ENCODE measurements at regions not wholly inside any gene's neighbourhood (a gene's known extent, or its start where the extent isn't known, plus 50 kb on each side); places are given as distances from the start of the nearest gene placed in this dataset.

GRCh38 chr19:23522431-23522830, 127.2 kb upstream of the ZNF91 start (continued):
- TF ChIP-seq ZNF507 (tag; conservative IDR thresholded peaks at IDR 0.05), result no peak
- TF ChIP-seq NCOR1 (IDR thresholded peaks at IDR 0.05), result no peak
- TF ChIP-seq CEBPG (CRISPR knock-in tag; IDR thresholded peaks at IDR 0.05), result no peak
- no peak for TF ChIP-seq CEBPG (tag; conservative IDR thresholded peaks at IDR 0.05 in 1 of 2, IDR thresholded peaks at IDR 0.05 in 1 of 2)
- no peak for TF ChIP-seq TEAD1 (CRISPR knock-in tag; IDR thresholded peaks at IDR 0.05)
- TF ChIP-seq ETV1 (tag; conservative IDR thresholded peaks at IDR 0.05; ENCODE audit: low read depth), result no peak
- TF ChIP-seq, protein P1, sequence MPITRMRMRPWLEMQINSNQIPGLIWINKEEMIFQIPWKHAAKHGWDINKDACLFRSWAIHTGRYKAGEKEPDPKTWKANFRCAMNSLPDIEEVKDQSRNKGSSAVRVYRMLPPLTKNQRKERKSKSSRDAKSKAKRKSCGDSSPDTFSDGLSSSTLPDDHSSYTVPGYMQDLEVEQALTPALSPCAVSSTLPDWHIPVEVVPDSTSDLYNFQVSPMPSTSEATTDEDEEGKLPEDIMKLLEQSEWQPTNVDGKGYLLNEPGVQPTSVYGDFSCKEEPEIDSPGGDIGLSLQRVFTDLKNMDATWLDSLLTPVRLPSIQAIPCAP (CRISPR knock-in tag; IDR thresholded peaks at IDR 0.05; ENCODE audit: borderline replicate concordance), result no peak

DNA sequence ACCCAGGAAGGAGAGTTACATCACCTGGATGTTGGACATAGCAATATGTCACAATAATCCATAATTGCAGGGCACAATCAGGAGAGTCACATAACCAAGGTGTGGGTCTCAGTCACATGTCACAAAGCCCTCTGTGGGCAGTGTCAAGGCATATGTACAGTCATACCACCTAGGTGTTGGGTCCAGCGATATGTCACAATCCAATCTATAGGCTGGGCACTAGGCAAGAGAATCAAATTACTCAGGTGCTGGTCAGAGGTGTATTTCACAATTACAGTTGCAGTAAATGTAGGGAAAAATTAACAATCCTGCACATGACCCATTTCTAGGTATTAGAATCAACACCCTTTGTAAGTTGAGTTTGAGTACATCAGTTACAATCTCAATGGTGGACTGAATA, 126.2 kb upstream of the ZNF91 start:
- no peak overlapping the region for H3K4me3 ChIP-seq
- no peak overlapping the region for H3K9ac ChIP-seq (ENCODE audit: insufficient read depth in 1 of 2, low read depth in 2 of 2, low read length in 2 of 2)
- no peak overlapping the region for H3K27ac ChIP-seq (ENCODE audit: extremely low read depth, low read depth, low read length)
- FAIRE-seq (no peak), DNase-seq (ENCODE audit: extremely low read depth in 1 of 4, low spot score in 3 of 4) (no peak), ATAC-seq (no peak)
- in situ Hi-C loops (cut with MboI) (no loop called here), intact Hi-C loops (cut with micrococcal nuclease) (no loop called here)
- H3K4me2 ChIP-seq (ENCODE audit: insufficient read depth, low read length), result no peak overlapping the region
- no peaks in the 10 kb centered on the region for H3K36me3 ChIP-seq (ENCODE audit: control insufficient read depth, insufficient read depth, low read length)
- no peaks in the 10 kb centered on the region for H3K4me1 ChIP-seq (replicated peaks in 1 of 2; ENCODE audit: control insufficient read depth in 2 of 2, insufficient read depth in 2 of 2, low read length in 2 of 2)
- 0% methylated on average over 1 of the region's 1 CpG for WGBS (ENCODE audit: insufficient coverage, low coverage, missing lambda C conversion rate)
- CTCF ChIA-PET (ENCODE audit: low intra/inter-chr PET ratio), result no interaction called here
- no peaks in the 10 kb centered on the region for H4K20me1 ChIP-seq (replicated peaks; ENCODE audit: control insufficient read depth, insufficient read depth, low read length)
- no peaks in the 10 kb centered on the region for H3K27me3 ChIP-seq (ENCODE audit: control insufficient read depth in 2 of 2, insufficient read depth in 2 of 2, low read length in 2 of 2)
- BruUV-seq (replicated peaks), result no TSS peak
- H2AFZ ChIP-seq (ENCODE audit: low read depth, low read length), result no peak overlapping the region
- H3K9me3 ChIP-seq (replicated peaks; ENCODE audit: control insufficient read depth, insufficient read depth, low read depth, low read length), result no peaks in the 10 kb centered on the region; the same call in 1 of the 2 replicates
- no peaks in the 10 kb centered on the region for H3K79me2 ChIP-seq (ENCODE audit: control insufficient read depth, insufficient read depth, low read length)
- H3K9me1 ChIP-seq (ENCODE audit: control insufficient read depth, insufficient read depth, low read length), result no peaks in the 10 kb centered on the region
- POLR2A ChIA-PET, result no interaction called here
- TF ChIP-seq ZBTB43 (CRISPR knock-in tag; IDR thresholded peaks at IDR 0.05) (no peak), JUNB (CRISPR knock-in tag; conservative IDR thresholded peaks at IDR 0.05) (no peak), STAT5A (IDR thresholded peaks at IDR 0.05; ENCODE audit: borderline replicate concordance, low read length) (no peak), SUPT5H (IDR thresholded peaks at IDR 0.05) (no peak), GATAD2B (IDR thresholded peaks at IDR 0.05; ENCODE audit: borderline replicate concordance) (no peak), DDX20 (tag; IDR thresholded peaks at IDR 0.05; ENCODE audit: low read depth) (no peak), PHTF2 (CRISPR knock-in tag; IDR thresholded peaks at IDR 0.05) (no peak), COPS2 (conservative IDR thresholded peaks at IDR 0.05) (no peak)
- TF ChIP-seq, protein P2, sequence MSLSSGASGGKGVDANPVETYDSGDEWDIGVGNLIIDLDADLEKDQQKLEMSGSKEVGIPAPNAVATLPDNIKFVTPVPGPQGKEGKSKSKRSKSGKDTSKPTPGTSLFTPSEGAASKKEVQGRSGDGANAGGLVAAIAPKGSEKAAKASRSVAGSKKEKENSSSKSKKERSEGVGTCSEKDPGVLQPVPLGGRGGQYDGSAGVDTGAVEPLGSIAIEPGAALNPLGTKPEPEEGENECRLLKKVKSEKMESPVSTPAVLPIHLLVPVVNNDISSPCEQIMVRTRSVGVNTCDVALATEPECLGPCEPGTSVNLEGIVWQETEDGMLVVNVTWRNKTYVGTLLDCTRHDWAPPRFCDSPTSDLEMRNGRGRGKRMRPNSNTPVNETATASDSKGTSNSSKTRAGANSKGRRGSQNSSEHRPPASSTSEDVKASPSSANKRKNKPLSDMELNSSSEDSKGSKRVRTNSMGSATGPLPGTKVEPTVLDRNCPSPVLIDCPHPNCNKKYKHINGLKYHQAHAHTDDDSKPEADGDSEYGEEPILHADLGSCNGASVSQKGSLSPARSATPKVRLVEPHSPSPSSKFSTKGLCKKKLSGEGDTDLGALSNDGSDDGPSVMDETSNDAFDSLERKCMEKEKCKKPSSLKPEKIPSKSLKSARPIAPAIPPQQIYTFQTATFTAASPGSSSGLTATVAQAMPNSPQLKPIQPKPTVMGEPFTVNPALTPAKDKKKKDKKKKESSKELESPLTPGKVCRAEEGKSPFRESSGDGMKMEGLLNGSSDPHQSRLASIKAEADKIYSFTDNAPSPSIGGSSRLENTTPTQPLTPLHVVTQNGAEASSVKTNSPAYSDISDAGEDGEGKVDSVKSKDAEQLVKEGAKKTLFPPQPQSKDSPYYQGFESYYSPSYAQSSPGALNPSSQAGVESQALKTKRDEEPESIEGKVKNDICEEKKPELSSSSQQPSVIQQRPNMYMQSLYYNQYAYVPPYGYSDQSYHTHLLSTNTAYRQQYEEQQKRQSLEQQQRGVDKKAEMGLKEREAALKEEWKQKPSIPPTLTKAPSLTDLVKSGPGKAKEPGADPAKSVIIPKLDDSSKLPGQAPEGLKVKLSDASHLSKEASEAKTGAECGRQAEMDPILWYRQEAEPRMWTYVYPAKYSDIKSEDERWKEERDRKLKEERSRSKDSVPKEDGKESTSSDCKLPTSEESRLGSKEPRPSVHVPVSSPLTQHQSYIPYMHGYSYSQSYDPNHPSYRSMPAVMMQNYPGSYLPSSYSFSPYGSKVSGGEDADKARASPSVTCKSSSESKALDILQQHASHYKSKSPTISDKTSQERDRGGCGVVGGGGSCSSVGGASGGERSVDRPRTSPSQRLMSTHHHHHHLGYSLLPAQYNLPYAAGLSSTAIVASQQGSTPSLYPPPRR (CRISPR knock-in tag; IDR thresholded peaks at IDR 0.05; ENCODE audit: borderline replicate concordance), result no peak
